Esophagus muscularis mucosa (tissue), 4 donors: ENCODE measurements at regions not wholly inside any gene's neighbourhood (a gene's known extent, or its start where the extent isn't known, plus 50 kb on each side); places are given as distances from the start of the nearest gene placed in this dataset.

Experiments
- DNase-seq: peaks from one replicate; pipeline ENCODE4 v3.0.0-alpha.2; 2017; ENCODE audit errors: extremely low spot score
- H3K27ac ChIP-seq, 4 donors: fragments of 200-600 bp; sonication (generic); replicated peaks in 1 of 4; 1 replicate in 3 of 4; 2 replicates in 1 of 4; pipeline ENCODE4 v1.5.1; 2016 to 2019; ENCODE audit warnings: mild to moderate bottlenecking in 1 of 4
- H3K27me3 ChIP-seq, 4 donors: fragments of 200-600 bp; sonication (generic); one replicate each; pipeline versions ENCODE4 v1.5.1 to v1.6.0; 2016 to 2019
- H3K36me3 ChIP-seq, 4 donors: fragments of 200-600 bp; sonication (generic); one replicate each; pipeline ENCODE4 v1.5.1; 2016 to 2019
- H3K4me1 ChIP-seq, 4 donors: fragments of 200-600 bp; sonication (generic); one replicate each; pipeline ENCODE4 v1.5.1; 2016 to 2019
- H3K4me3 ChIP-seq, 4 donors: fragments of 200-600 bp; sonication (generic); 1 replicate in 2 of 4; 2 replicates in 2 of 4; pipeline ENCODE4 v1.5.1; 2016 to 2019; ENCODE audit warnings: mild to moderate bottlenecking in 4 of 4, moderate library complexity in 1 of 4
- H3K9me3 ChIP-seq, 4 donors: fragments of 200-600 bp; sonication (generic); 1 replicate in 3 of 4; 2 replicates in 1 of 4; pipeline ENCODE4 v1.5.1; 2016 to 2019
- CTCF ChIP-seq, 3 experiments: fragments of 200-600 bp in 2 of 3; fragments of 450-650 bp in 1 of 3; sonication (generic) in 2 of 3; IDR thresholded peaks; one replicate each; pipeline ENCODE4 v1.5.1; 2017 to 2019; ENCODE audit warnings: antibody characterized with exemption in 3 of 3, mild to moderate bottlenecking in 2 of 3, moderate library complexity in 1 of 3
- EP300 ChIP-seq: sonication (generic); formaldehyde crosslinking; IDR thresholded peaks from one replicate; pipeline ENCODE4 v1.6.1; 2017; ENCODE audit warnings: antibody characterized with exemption
- POLR2A ChIP-seq: fragments of 450-650 bp; IDR thresholded peaks from one replicate; pipeline ENCODE4 v1.6.1; 2017; ENCODE audit warnings: antibody characterized with exemption, moderate library complexity, mild to moderate bottlenecking, low read depth
- POLR2AphosphoS5 ChIP-seq, 2 donors: sonication (generic); formaldehyde crosslinking; IDR thresholded peaks; one replicate each; pipeline ENCODE4 v1.6.1; 2017; ENCODE audit warnings: antibody characterized with exemption in 2 of 2
- WGBS: methylation state at CpG from one replicate; pipeline ENCODE4 v1.1.5; 2018; 5-methylcytosine and 5-hydroxymethylcytosine counted together
- intact Hi-C: fragments of 100-400 bp; cut with DNase I; formaldehyde crosslinking; loops from one replicate; pipeline ENCODE4 v1.15.1; 2023

- no peak for TF ChIP-seq CTCF (IDR thresholded peaks at IDR 0.05)
- no peak for TF ChIP-seq EP300
- TF ChIP-seq POLR2AphosphoS5 (IDR thresholded peaks at IDR 0.05): no peak
- TF ChIP-seq POLR2A: no peak
- intact Hi-C loops: no loop called here
- H3K4me3 ChIP-seq: no peak overlapping the region
- H3K27ac ChIP-seq: no peak overlapping the region
- 87% methylated on average over 3 of the region's 3 CpGs for WGBS
- H3K27me3 ChIP-seq: no peaks in the 10 kb centered on the region
- DNase-seq: no peak
- H3K36me3 ChIP-seq: no peaks in the 10 kb centered on the region
- peaks cover 9 to 12% (median 10%) of the 10 kb centered on the region in 4 donors for H3K4me1 ChIP-seq
- H3K9me3 ChIP-seq: no peaks in the 10 kb centered on the region
These were observed 99.2 kb upstream of the PALMD start for GRCh38 chr1:99546432-99547416.

- no peak overlapping the region for H3K4me3 ChIP-seq
- H3K36me3 ChIP-seq: no peaks in the 10 kb centered on the region
- H3K4me1 ChIP-seq: peaks cover 9 to 12% (median 10%) of the 10 kb centered on the region in 4 donors
- intact Hi-C loops: no loop called here
- no peak for TF ChIP-seq POLR2A
- TF ChIP-seq POLR2AphosphoS5 (IDR thresholded peaks at IDR 0.05): no peak
- no peak for TF ChIP-seq CTCF (IDR thresholded peaks at IDR 0.05)
- TF ChIP-seq EP300: no peak
- DNase-seq: no peak
- H3K9me3 ChIP-seq: no peaks in the 10 kb centered on the region
- no peak overlapping the region for H3K27ac ChIP-seq
- no peaks in the 10 kb centered on the region for H3K27me3 ChIP-seq
- 31% methylated on average over 3 of the region's 3 CpGs for WGBS
These were observed 96.8 kb upstream of the PALMD start for GRCh38 chr1:99548943-99549605.

- H3K36me3 ChIP-seq: no peaks in the 10 kb centered on the region
- TF ChIP-seq CTCF (IDR thresholded peaks at IDR 0.05) (no peak), POLR2A (no peak), POLR2AphosphoS5 (IDR thresholded peaks at IDR 0.05) (no peak), EP300 (no peak)
- DNase-seq: no peak
- intact Hi-C loops: no loop called here
- no peaks in the 10 kb centered on the region for H3K27me3 ChIP-seq
- no peak overlapping the region for H3K27ac ChIP-seq
- no peaks in the 10 kb centered on the region for H3K9me3 ChIP-seq
- no peak overlapping the region for H3K4me3 ChIP-seq
- peaks cover 4 to 12% (median 10%) of the 10 kb centered on the region in 4 donors for H3K4me1 ChIP-seq
- 97% methylated on average over 9 of the region's 9 CpGs for WGBS
These were observed 95.7 kb upstream of the PALMD start for GRCh38 chr1:99550198-99550597.

- Histone ChIP-seq H3K4me3 (no peak overlapping the region), H3K9me3 (no peaks in the 10 kb centered on the region), H3K27ac (no peak overlapping the region), H3K27me3 (no peaks in the 10 kb centered on the region), H3K36me3 (no peaks in the 10 kb centered on the region), H3K4me1 (peaks cover 4 to 12% (median 10%) of the 10 kb centered on the region in 4 donors)
- TF ChIP-seq POLR2AphosphoS5 (IDR thresholded peaks at IDR 0.05): no peak
- TF ChIP-seq EP300: no peak
- TF ChIP-seq CTCF (IDR thresholded peaks at IDR 0.05): no peak
- no peak for TF ChIP-seq POLR2A
- no peak for DNase-seq
- 69% methylated on average over 2 of the region's 2 CpGs for WGBS
- intact Hi-C loops: no loop called here
These were observed 93.9 kb upstream of the PALMD start for GRCh38 chr1:99551812-99552614.
